Stimulated activated CD8-positive, alpha-beta memory T cell treated with anti-CD3 and anti-CD28 coated beads, Interleukin-4, amount 100 ng/mL, for 4 hours (primary cell): ENCODE measurements at regions not wholly inside any gene's neighbourhood (a gene's known extent, or its start where the extent isn't known, plus 50 kb on each side); places are given as distances from the start of the nearest gene placed in this dataset.
"Not testable (repeated sequence)": the region's sequence is repeated elsewhere in the genome, so short reads cannot be mapped to it uniquely, and the experiment has no call there.

Source experiments
- DNase-seq, 2 donors: peaks; one replicate each; pipeline ENCODE4 v3.0.0-alpha.2; 2020; ENCODE audit warnings: low read depth in 2 of 2, low spot score in 1 of 2

GRCh38 chr13:79190932-79191331 is 215.1 kb downstream of the RBM26 start:
- DNase-seq, result no peak

- DNase-seq, result no peak
Measured at GRCh38 chr13:79187917-79188690, 218.0 kb downstream of the RBM26 start.

GRCh38 chr13:79185580-79185979 is 220.5 kb downstream of the RBM26 start:
- DNase-seq, result no peak

GRCh38 chr13:79183231-79183630 is 222.8 kb downstream of the RBM26 start:
- DNase-seq, result no peak

- not testable (repeated sequence) for DNase-seq
Measured at GRCh38 chr13:79173691-79174090, 232.4 kb downstream of the RBM26 start.

- DNase-seq, result not testable (repeated sequence)
Measured at GRCh38 chr13:79172924-79173323, 233.1 kb downstream of the RBM26 start.

GRCh38 chr13:79171141-79172061 is 234.7 kb downstream of the RBM26 start:
- no peak for DNase-seq

GRCh38 chr13:79160818-79161217 is 245.2 kb downstream of the RBM26 start:
- no peak for DNase-seq

- no peak for DNase-seq
Measured at GRCh38 chr13:79155883-79156282, 250.2 kb downstream of the RBM26 start.

- no peak for DNase-seq
Measured at GRCh38 chr13:79149210-79149609, 256.8 kb downstream of the RBM26 start.

- no peak for DNase-seq
Measured at GRCh38 chr13:79141082-79141481, 265.0 kb downstream of the RBM26 start.

- DNase-seq, result no peak
Measured at GRCh38 chr13:79128158-79128557, 277.9 kb downstream of the RBM26 start.

GRCh38 chr13:79126706-79127105 is 279.3 kb downstream of the RBM26 start:
- DNase-seq, result no peak

GRCh38 chr13:79124183-79124582 is 281.9 kb downstream of the RBM26 start:
- no peak for DNase-seq

- no peak for DNase-seq
Measured at GRCh38 chr13:79121286-79121685, 284.8 kb downstream of the RBM26 start.

GRCh38 chr13:79119578-79120107 is 286.4 kb downstream of the RBM26 start:
- no peak for DNase-seq

GRCh38 chr13:79112016-79112415 is 294.0 kb downstream of the RBM26 start:
- no peak for DNase-seq

- DNase-seq, result no peak
Measured at GRCh38 chr13:79108914-79109643, 297.0 kb downstream of the RBM26 start.

GRCh38 chr13:79098596-79098995 is 307.5 kb downstream of the RBM26 start:
- no peak for DNase-seq

GRCh38 chr13:79097201-79097600 is 308.9 kb downstream of the RBM26 start:
- DNase-seq, result no peak

GRCh38 chr13:79096099-79096498 is 310.0 kb downstream of the RBM26 start:
- DNase-seq, result no peak
